Endodermal cell (in vitro differentiated cells): ENCODE measurements at regions not wholly inside any gene's neighbourhood (a gene's known extent, or its start where the extent isn't known, plus 50 kb on each side); places are given as distances from the start of the nearest gene placed in this dataset.

Experiments used
- DNase-seq: peaks from one replicate; pipeline ENCODE4 v3.0.0-alpha.2; 2017
- H3K27ac ChIP-seq: 2 replicates; pipeline ENCODE4 v1.5.1; 2013; ENCODE audit warnings: mild to moderate bottlenecking, low read depth, low read length, moderate library complexity
- H3K27me3 ChIP-seq: 2 replicates; pipeline ENCODE4 v1.6.1; 2013; ENCODE audit warnings: mild to moderate bottlenecking, low read length, moderate library complexity; ENCODE audit not compliant: insufficient read depth, control insufficient read depth, poor library complexity, severe bottlenecking
- H3K36me3 ChIP-seq: 2 replicates; pipeline ENCODE4 v1.7.0; 2013; ENCODE audit warnings: mild to moderate bottlenecking, low read length, moderate library complexity; ENCODE audit not compliant: control insufficient read depth, insufficient read depth
- H3K4me1 ChIP-seq: one replicate; pipeline ENCODE4 v1.7.0; 2013; ENCODE audit warnings: low read length; ENCODE audit not compliant: control insufficient read depth, insufficient read depth
- H3K4me3 ChIP-seq: 2 replicates; pipeline ENCODE4 v1.5.1; 2013; ENCODE audit warnings: mild to moderate bottlenecking, low read length, moderate library complexity
- H3K9ac ChIP-seq: 2 replicates; pipeline ENCODE4 v1.6.1; 2013; ENCODE audit warnings: mild to moderate bottlenecking, low read length, moderate library complexity; ENCODE audit not compliant: poor library complexity, severe bottlenecking; ENCODE audit errors: extremely low read depth
- H3K9me3 ChIP-seq: 2 replicates; pipeline ENCODE4 v1.6.1; 2013; ENCODE audit warnings: mild to moderate bottlenecking, low read length, moderate library complexity; ENCODE audit not compliant: control insufficient read depth
- H3K27ac Mint-ChIP-seq: 2 replicates; pipeline ENCODE4 v1.8.0; 2020; ENCODE audit warnings: mixed read lengths
- H3K27me3 Mint-ChIP-seq: 2 replicates; pipeline ENCODE4 v1.8.0; 2021; ENCODE audit warnings: mild to moderate bottlenecking, mixed read lengths; ENCODE audit not compliant: insufficient read depth
- H3K36me3 Mint-ChIP-seq: 2 replicates; pipeline ENCODE4 v1.8.0; 2020; ENCODE audit warnings: low read depth, mixed read lengths
- H3K4me1 Mint-ChIP-seq: 2 replicates; pipeline ENCODE4 v1.8.0; 2020; ENCODE audit warnings: mixed read lengths
- H3K4me3 Mint-ChIP-seq: 2 replicates; pipeline ENCODE4 v1.8.0; 2020; ENCODE audit warnings: mild to moderate bottlenecking, moderate library complexity, mixed read lengths
- H3K9me3 Mint-ChIP-seq: 2 replicates; pipeline ENCODE4 v1.8.0; 2020; ENCODE audit warnings: mild to moderate bottlenecking, mixed read lengths
- WGBS, 2 experiments: methylation state at CpG; one replicate each; pipeline versions ENCODE4 v1.1.5 to v1.1.7; 2013; ENCODE audit warnings: missing lambda C conversion rate in 2 of 2, mixed read lengths in 1 of 2; ENCODE audit not compliant: insufficient coverage in 1 of 2, insufficient read length in 1 of 2; 5-methylcytosine and 5-hydroxymethylcytosine counted together
- TF ChIP-seq, protein P1 (sequence below): fragments of 200-600 bp; sonication (generic); conservative IDR thresholded peaks from 2 replicates; pipeline ENCODE4 v1.5.0; 2021; ENCODE audit warnings: antibody characterized with exemption, mild to moderate bottlenecking

DNA sequence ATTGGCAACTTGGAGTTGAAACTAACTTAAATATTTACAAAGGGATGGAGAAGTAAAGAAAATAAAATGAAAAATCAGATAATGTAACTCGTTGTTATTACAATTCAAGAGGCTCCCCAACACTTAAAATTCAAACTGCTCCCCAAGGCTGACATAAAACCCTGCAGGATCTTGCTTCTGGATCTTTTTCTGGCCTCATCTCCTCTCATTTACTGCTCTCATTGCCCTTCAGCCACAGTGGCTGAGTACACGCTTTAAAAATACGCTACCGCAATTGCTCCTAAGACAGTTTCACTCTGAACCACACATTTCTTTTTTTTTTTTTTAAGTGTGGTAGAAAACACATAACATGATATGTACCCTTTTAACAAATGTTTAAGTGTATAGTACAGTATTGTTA is 718.1 kb upstream of the ANO3 start:
- peaks cover 27% of the 10 kb centered on the region for H3K9me3 ChIP-seq
- peaks cover 15% of the 10 kb centered on the region for H3K27me3 Mint-ChIP-seq
- WGBS, 2 experiments, result 71 to 100% methylated on average over 1 to 4 of the region's 4 CpGs
- H3K4me3 Mint-ChIP-seq, result no peak overlapping the region
- H3K27me3 ChIP-seq, result no peaks in the 10 kb centered on the region
- no peak overlapping the region for H3K9ac ChIP-seq
- H3K36me3 ChIP-seq, result no peaks in the 10 kb centered on the region
- no peak overlapping the region for H3K27ac Mint-ChIP-seq
- no peak for DNase-seq
- no peak overlapping the region for H3K27ac ChIP-seq
- H3K4me1 Mint-ChIP-seq, result peaks cover 6% of the 10 kb centered on the region
- H3K9me3 Mint-ChIP-seq, result peaks cover 44% of the 10 kb centered on the region
- TF ChIP-seq, protein P1, sequence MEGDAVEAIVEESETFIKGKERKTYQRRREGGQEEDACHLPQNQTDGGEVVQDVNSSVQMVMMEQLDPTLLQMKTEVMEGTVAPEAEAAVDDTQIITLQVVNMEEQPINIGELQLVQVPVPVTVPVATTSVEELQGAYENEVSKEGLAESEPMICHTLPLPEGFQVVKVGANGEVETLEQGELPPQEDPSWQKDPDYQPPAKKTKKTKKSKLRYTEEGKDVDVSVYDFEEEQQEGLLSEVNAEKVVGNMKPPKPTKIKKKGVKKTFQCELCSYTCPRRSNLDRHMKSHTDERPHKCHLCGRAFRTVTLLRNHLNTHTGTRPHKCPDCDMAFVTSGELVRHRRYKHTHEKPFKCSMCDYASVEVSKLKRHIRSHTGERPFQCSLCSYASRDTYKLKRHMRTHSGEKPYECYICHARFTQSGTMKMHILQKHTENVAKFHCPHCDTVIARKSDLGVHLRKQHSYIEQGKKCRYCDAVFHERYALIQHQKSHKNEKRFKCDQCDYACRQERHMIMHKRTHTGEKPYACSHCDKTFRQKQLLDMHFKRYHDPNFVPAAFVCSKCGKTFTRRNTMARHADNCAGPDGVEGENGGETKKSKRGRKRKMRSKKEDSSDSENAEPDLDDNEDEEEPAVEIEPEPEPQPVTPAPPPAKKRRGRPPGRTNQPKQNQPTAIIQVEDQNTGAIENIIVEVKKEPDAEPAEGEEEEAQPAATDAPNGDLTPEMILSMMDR, result no peak
- H3K4me3 ChIP-seq, result no peak overlapping the region
- H3K4me1 ChIP-seq, result no peaks in the 10 kb centered on the region
- peaks cover 17% of the 10 kb centered on the region for H3K36me3 Mint-ChIP-seq

DNA sequence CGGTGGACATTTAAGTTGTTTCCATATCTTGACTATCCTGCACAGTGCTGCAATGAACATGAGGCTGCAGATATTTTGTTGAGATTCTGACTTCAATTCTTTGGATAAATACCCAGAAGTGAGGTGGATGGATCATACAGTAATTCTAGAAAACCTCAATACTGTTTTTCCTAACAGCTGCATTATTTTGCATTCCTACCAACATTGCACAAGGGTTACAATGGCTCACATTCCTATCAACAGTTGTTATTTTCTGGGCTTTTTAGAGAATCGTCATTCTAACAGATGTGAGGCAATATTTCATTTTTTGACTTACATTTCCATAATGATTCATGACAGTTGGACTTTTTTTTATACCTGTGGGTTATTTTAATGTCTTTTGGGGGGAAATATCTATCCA is 716.9 kb upstream of the ANO3 start:
- Mint-ChIP-seq H3K36me3 (peaks cover 13% of the 10 kb centered on the region), H3K9me3 (peaks cover 33% of the 10 kb centered on the region), H3K27ac (no peak overlapping the region), H3K27me3 (peaks cover 15% of the 10 kb centered on the region), H3K4me1 (peaks cover 6% of the 10 kb centered on the region), H3K4me3 (no peak overlapping the region)
- peaks cover 24% of the 10 kb centered on the region for H3K9me3 ChIP-seq
- no peaks in the 10 kb centered on the region for H3K36me3 ChIP-seq
- no peak overlapping the region for H3K4me3 ChIP-seq
- TF ChIP-seq, protein P1, result no peak
- H3K27ac ChIP-seq, result no peak overlapping the region
- no peak for DNase-seq
- H3K4me1 ChIP-seq, result no peaks in the 10 kb centered on the region
- H3K9ac ChIP-seq, result no peak overlapping the region
- WGBS, 2 experiments, result 70% methylated on average over 2 of the region's 2 CpGs; no CpG with 5 or more reads in 1 of the 2 experiments
- no peaks in the 10 kb centered on the region for H3K27me3 ChIP-seq

GRCh38 chr11:25615841-25616240 is 716.1 kb upstream of the ANO3 start:
- Histone ChIP-seq H3K27me3 (no peaks in the 10 kb centered on the region), H3K27ac (no peak overlapping the region), H3K9ac (no peak overlapping the region), H3K4me1 (no peaks in the 10 kb centered on the region), H3K4me3 (no peak overlapping the region), H3K9me3 (peaks cover 16% of the 10 kb centered on the region), H3K36me3 (no peaks in the 10 kb centered on the region)
- TF ChIP-seq, protein P1, result no peak
- peaks cover 6% of the 10 kb centered on the region for H3K36me3 Mint-ChIP-seq
- peaks cover 15% of the 10 kb centered on the region for H3K27me3 Mint-ChIP-seq
- no peak overlapping the region for H3K4me3 Mint-ChIP-seq
- H3K9me3 Mint-ChIP-seq, result peaks cover 25% of the 10 kb centered on the region
- no peak for DNase-seq
- H3K27ac Mint-ChIP-seq, result no peak overlapping the region
- H3K4me1 Mint-ChIP-seq, result peaks cover 6% of the 10 kb centered on the region
- 90% methylated on average over 2 of the region's 2 CpGs; no CpG with 5 or more reads in 1 of the 2 experiments for WGBS, 2 experiments
